SK-N-SH treated with all-trans-retinoic acid at 6 μM for 48 hours (cell line): ENCODE measurements at regions not wholly inside any gene's neighbourhood (a gene's known extent, or its start where the extent isn't known, plus 50 kb on each side); places are given as distances from the start of the nearest gene placed in this dataset.

Source experiments
- ARNTL ChIP-seq: fragments of 450-650 bp; formaldehyde crosslinking; IDR thresholded peaks from 2 replicates; pipeline ENCODE4 v1.5.0; 2020; ENCODE audit warnings: low read depth, mild to moderate bottlenecking, moderate library complexity, borderline replicate concordance
- CSDC2 ChIP-seq: fragments of 250-450 bp; sonication (Bioruptor Pico); IDR thresholded peaks from 2 replicates; pipeline ENCODE4 v1.5.0; 2020; ENCODE audit warnings: mild to moderate bottlenecking, moderate library complexity
- PATZ1 ChIP-seq: fragments of 250-450 bp; sonication (Bioruptor Pico); IDR thresholded peaks from 2 replicates; pipeline ENCODE4 v1.8.0; 2020; ENCODE audit warnings: mild to moderate bottlenecking, moderate library complexity, borderline replicate concordance
- POU6F1 ChIP-seq: fragments of 250-450 bp; sonication (Bioruptor Pico); IDR thresholded peaks from 2 replicates; pipeline ENCODE4 v1.8.0; 2021; ENCODE audit warnings: low read depth, mild to moderate bottlenecking, moderate library complexity, borderline replicate concordance
- TCF4 ChIP-seq: fragments of 250-450 bp; sonication (Bioruptor Pico); IDR thresholded peaks from 2 replicates; pipeline ENCODE4 v1.8.0; 2021; ENCODE audit warnings: mild to moderate bottlenecking, moderate library complexity, borderline replicate concordance
- TOX ChIP-seq: fragments of 250-450 bp; sonication (Bioruptor Pico); IDR thresholded peaks from 2 replicates; pipeline ENCODE4 v1.8.0; 2021; ENCODE audit warnings: mild to moderate bottlenecking, moderate library complexity, borderline replicate concordance
- TSHZ2 ChIP-seq: fragments of 250-450 bp; sonication (Bioruptor Pico); IDR thresholded peaks from 2 replicates; pipeline ENCODE4 v1.5.0; 2020; ENCODE audit warnings: mild to moderate bottlenecking, moderate library complexity
- ZC3H10 ChIP-seq: fragments of 250-450 bp; sonication (Bioruptor Pico); IDR thresholded peaks from 2 replicates; pipeline ENCODE4 v1.5.1; 2021; ENCODE audit warnings: mild to moderate bottlenecking, moderate library complexity
- ZFP30 ChIP-seq: fragments of 450-650 bp; formaldehyde crosslinking; IDR thresholded peaks from 2 replicates; pipeline ENCODE4 v1.5.0; 2022; ENCODE audit warnings: mild to moderate bottlenecking, moderate library complexity
- ZNF70 ChIP-seq: fragments of 450-650 bp; formaldehyde crosslinking; IDR thresholded peaks from 2 replicates; pipeline ENCODE4 v1.5.0; 2020; ENCODE audit warnings: mild to moderate bottlenecking, moderate library complexity

GRCh38 chr2:4144731-4145130 lies 441.4 kb downstream of the DCDC2C start:
- TF ChIP-seq ZFP30 (CRISPR knock-in tag) (no peak), TOX (CRISPR knock-in tag) (no peak), TCF4 (CRISPR knock-in tag) (no peak), PATZ1 (no peak), POU6F1 (CRISPR knock-in tag) (no peak), ARNTL (no peak), ZNF70 (no peak), TSHZ2 (CRISPR knock-in tag) (no peak), ZC3H10 (CRISPR knock-in tag) (no peak), CSDC2 (no peak)
